Spleen (tissue), 11 donors: ENCODE measurements at regions not wholly inside any gene's neighbourhood (a gene's known extent, or its start where the extent isn't known, plus 50 kb on each side); places are given as distances from the start of the nearest gene placed in this dataset.

ENCODE experiments used
- DNase-seq: peaks from one replicate; pipeline ENCODE4 v3.0.0-alpha.2; 2020
- H3K27ac ChIP-seq, 8 donors: fragments of 200-600 bp; sonication (generic) in 7 of 8; 1 replicate in 4 of 8; 2 replicates in 4 of 8; pipeline versions ENCODE4 v1.5.0 to v1.8.0; 2016 to 2021; ENCODE audit warnings: inconsistent platforms in 4 of 8, mild to moderate bottlenecking in 4 of 8, moderate library complexity in 1 of 8
- H3K27me3 ChIP-seq, 7 donors: fragments of 200-600 bp; sonication (generic) in 6 of 7; replicated peaks in 1 of 7; 1 replicate in 4 of 7; 2 replicates in 3 of 7; pipeline versions ENCODE4 v1.5.0 to v1.8.0; 2016 to 2021; ENCODE audit warnings: inconsistent platforms in 3 of 7, mild to moderate bottlenecking in 1 of 7
- H3K36me3 ChIP-seq, 6 donors: fragments of 200-600 bp; sonication (generic) in 5 of 6; 1 replicate in 4 of 6; 2 replicates in 2 of 6; pipeline versions ENCODE4 v1.5.0 to v1.8.0; 2016 to 2021; ENCODE audit warnings: inconsistent platforms in 2 of 6
- H3K4me1 ChIP-seq, 6 donors: fragments of 200-600 bp; sonication (generic) in 5 of 6; 1 replicate in 3 of 6; 2 replicates in 3 of 6; pipeline versions ENCODE4 v1.5.0 to v1.8.0; 2016 to 2021; ENCODE audit warnings: inconsistent platforms in 3 of 6
- H3K4me3 ChIP-seq, 8 donors: fragments of 200-600 bp; sonication (generic) in 7 of 8; 1 replicate in 4 of 8; 2 replicates in 4 of 8; pipeline versions ENCODE4 v1.5.0 to v1.8.0; 2016 to 2021; ENCODE audit warnings: inconsistent platforms in 4 of 8, mild to moderate bottlenecking in 4 of 8, moderate library complexity in 2 of 8
- H3K9me3 ChIP-seq, 8 donors: fragments of 200-600 bp; sonication (generic) in 7 of 8; 1 replicate in 4 of 8; 2 replicates in 4 of 8; pipeline versions ENCODE4 v1.5.0 to v1.8.0; 2016 to 2021; ENCODE audit warnings: inconsistent platforms in 4 of 8
- POLR2A ChIP-seq, 3 donors: fragments of 450-650 bp; IDR thresholded peaks; one replicate each; pipeline ENCODE4 v1.5.1; 2017; ENCODE audit warnings: antibody characterized with exemption in 3 of 3, mild to moderate bottlenecking in 1 of 3
- POLR2AphosphoS5 ChIP-seq, 3 donors: sonication (generic); formaldehyde crosslinking; IDR thresholded peaks; one replicate each; pipeline ENCODE4 v1.5.1; 2017; ENCODE audit warnings: antibody characterized with exemption in 3 of 3
- WGBS, 5 donors: extraction: QIAGEN DNeasy Blood & Tissue Kit in 3 of 5; methylation state at CpG; one replicate each; pipeline versions ENCODE4 v1.1.5 to v1.1.7; 2013 to 2018; 5-methylcytosine and 5-hydroxymethylcytosine counted together
- intact Hi-C: fragments of 100-400 bp; cut with DNase I; formaldehyde crosslinking; loops from one replicate; pipeline ENCODE4 v1.15.0; 2023; ENCODE audit warnings: low total_unique reads
- TF ChIP-seq, protein P1 (sequence below), 11 experiments: fragments of 200-600 bp in 7 of 11; fragments of 450-650 bp in 4 of 11; sonication (generic) in 4 of 11; IDR thresholded peaks in 8 of 11; conservative IDR thresholded peaks in 3 of 11; 1 replicate in 7 of 11; 2 replicates in 4 of 11; pipeline versions ENCODE4 v1.4.0 to v1.8.0; 2016 to 2021; ENCODE audit warnings: antibody characterized with exemption in 11 of 11, inconsistent platforms in 4 of 11, mild to moderate bottlenecking in 1 of 11
- donor health status: healthy with polysubstance abuse.
- donor health status: DM: no; HTN: no; CAD: no; lungs with moderate emphysema.
- donor health status: DM: no; HTN: no; CAD: no.
- donor health status: Bipolar disorder and iron deficiency.
- donor health status: healthy.
- donor health status: DM: no; HTN: no; CAD: no.
- donor health status: DM: yes; HTN: yes; CAD: no.

- TF ChIP-seq, protein P1, sequence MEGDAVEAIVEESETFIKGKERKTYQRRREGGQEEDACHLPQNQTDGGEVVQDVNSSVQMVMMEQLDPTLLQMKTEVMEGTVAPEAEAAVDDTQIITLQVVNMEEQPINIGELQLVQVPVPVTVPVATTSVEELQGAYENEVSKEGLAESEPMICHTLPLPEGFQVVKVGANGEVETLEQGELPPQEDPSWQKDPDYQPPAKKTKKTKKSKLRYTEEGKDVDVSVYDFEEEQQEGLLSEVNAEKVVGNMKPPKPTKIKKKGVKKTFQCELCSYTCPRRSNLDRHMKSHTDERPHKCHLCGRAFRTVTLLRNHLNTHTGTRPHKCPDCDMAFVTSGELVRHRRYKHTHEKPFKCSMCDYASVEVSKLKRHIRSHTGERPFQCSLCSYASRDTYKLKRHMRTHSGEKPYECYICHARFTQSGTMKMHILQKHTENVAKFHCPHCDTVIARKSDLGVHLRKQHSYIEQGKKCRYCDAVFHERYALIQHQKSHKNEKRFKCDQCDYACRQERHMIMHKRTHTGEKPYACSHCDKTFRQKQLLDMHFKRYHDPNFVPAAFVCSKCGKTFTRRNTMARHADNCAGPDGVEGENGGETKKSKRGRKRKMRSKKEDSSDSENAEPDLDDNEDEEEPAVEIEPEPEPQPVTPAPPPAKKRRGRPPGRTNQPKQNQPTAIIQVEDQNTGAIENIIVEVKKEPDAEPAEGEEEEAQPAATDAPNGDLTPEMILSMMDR (IDR thresholded peaks at IDR 0.05 in 8 of 11, conservative IDR thresholded peaks at IDR 0.05 in 3 of 11): no peak
- no peak for TF ChIP-seq POLR2AphosphoS5 (IDR thresholded peaks at IDR 0.05)
- TF ChIP-seq POLR2A (IDR thresholded peaks at IDR 0.05): no peak
- Histone ChIP-seq H3K27me3 (no peaks in the 10 kb centered on the region), H3K4me3 (no peak overlapping the region), H3K9me3 (peaks cover 0 to 41% (median 13%) of the 10 kb centered on the region in 8 donors), H3K4me1 (no peaks in the 10 kb centered on the region), H3K27ac (no peak overlapping the region), H3K36me3 (no peaks in the 10 kb centered on the region)
- WGBS, 5 donors: 87 to 95% (median 91%) methylated on average over 2 of the region's 2 CpGs
- intact Hi-C loops: no loop called here
- no peak for DNase-seq
Measured at GRCh38 chr9:28190981-28191380, 617.7 kb upstream of the C9orf72 start.

DNA sequence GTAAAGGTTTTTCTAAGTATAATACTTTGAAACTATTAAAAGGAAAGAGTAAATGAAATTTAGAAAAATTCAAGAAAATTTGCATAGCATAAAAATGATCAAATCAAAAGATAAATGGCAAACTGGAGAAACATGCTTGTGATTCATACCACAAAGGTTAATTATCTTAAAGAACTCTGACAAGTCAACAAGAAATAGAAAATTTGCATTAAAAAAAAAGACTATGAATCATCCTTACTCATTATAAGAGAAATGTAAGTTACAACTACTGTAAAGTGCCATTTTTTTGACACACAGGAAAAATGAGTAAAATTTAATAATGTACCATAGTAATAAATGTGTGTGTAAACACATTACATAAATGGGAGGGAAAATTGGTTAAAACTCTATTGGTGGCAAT lies 624.4 kb upstream of the C9orf72 start:
- no peak for DNase-seq
- no peak overlapping the region for H3K27ac ChIP-seq
- no peaks in the 10 kb centered on the region for H3K36me3 ChIP-seq
- no peaks in the 10 kb centered on the region for H3K27me3 ChIP-seq
- H3K4me3 ChIP-seq: no peak overlapping the region
- intact Hi-C loops: no loop called here
- peaks cover 0 to 7% (median 0%) of the 10 kb centered on the region in 8 donors for H3K9me3 ChIP-seq
- no peaks in the 10 kb centered on the region for H3K4me1 ChIP-seq
- TF ChIP-seq, protein P1 (IDR thresholded peaks at IDR 0.05 in 8 of 11, conservative IDR thresholded peaks at IDR 0.05 in 3 of 11): no peak
- TF ChIP-seq POLR2A (IDR thresholded peaks at IDR 0.05) (no peak), POLR2AphosphoS5 (IDR thresholded peaks at IDR 0.05) (no peak)

GRCh38 chr9:28203036-28203435 lies 629.8 kb upstream of the C9orf72 start:
- Histone ChIP-seq H3K4me3 (no peak overlapping the region), H3K27ac (no peak overlapping the region), H3K4me1 (peaks cover 0 to 3% (median 0%) of the 10 kb centered on the region in 6 donors), H3K27me3 (no peaks in the 10 kb centered on the region), H3K9me3 (peaks cover 0 to 7% (median 0%) of the 10 kb centered on the region in 8 donors), H3K36me3 (no peaks in the 10 kb centered on the region)
- TF ChIP-seq POLR2AphosphoS5 (IDR thresholded peaks at IDR 0.05): no peak
- TF ChIP-seq POLR2A (IDR thresholded peaks at IDR 0.05): no peak
- TF ChIP-seq, protein P1 (IDR thresholded peaks at IDR 0.05 in 8 of 11, conservative IDR thresholded peaks at IDR 0.05 in 3 of 11): no peak
- 85 to 94% (median 93%) methylated on average over 1 of the region's 1 CpG for WGBS, 5 donors
- DNase-seq: no peak
- intact Hi-C loops: no loop called here

GRCh38 chr9:28206280-28206679 lies 633.0 kb upstream of the C9orf72 start:
- no peak for DNase-seq
- intact Hi-C loops: no loop called here

More at GRCh38 chr9:28206280-28206679, 633.0 kb upstream of the C9orf72 start:
- H3K9me3 ChIP-seq: peaks cover 0 to 3% (median 0%) of the 10 kb centered on the region in 8 donors
- H3K4me1 ChIP-seq: peaks cover 0 to 3% (median 0%) of the 10 kb centered on the region in 6 donors
- H3K4me3 ChIP-seq: no peak overlapping the region
- TF ChIP-seq, protein P1 (IDR thresholded peaks at IDR 0.05 in 8 of 11, conservative IDR thresholded peaks at IDR 0.05 in 3 of 11): no peak
- no peak for TF ChIP-seq POLR2AphosphoS5 (IDR thresholded peaks at IDR 0.05)
- no peak for TF ChIP-seq POLR2A (IDR thresholded peaks at IDR 0.05)
- H3K36me3 ChIP-seq: no peaks in the 10 kb centered on the region
- H3K27ac ChIP-seq: no peak overlapping the region
- no peaks in the 10 kb centered on the region for H3K27me3 ChIP-seq
